NCI-H1048 (cell line): ENCODE measurements at regions not wholly inside any gene's neighbourhood (a gene's known extent, or its start where the extent isn't known, plus 50 kb on each side); places are given as distances from the start of the nearest gene placed in this dataset.

Experiments used
- DNase-seq: peaks from one replicate; lab custom pipeline; 2025; lab: John Stamatoyannopoulos, UW

GRCh38 chr2:76579911-76580310 is 869.2 kb upstream of the GCFC2 start:
- no peak for DNase-seq

DNA sequence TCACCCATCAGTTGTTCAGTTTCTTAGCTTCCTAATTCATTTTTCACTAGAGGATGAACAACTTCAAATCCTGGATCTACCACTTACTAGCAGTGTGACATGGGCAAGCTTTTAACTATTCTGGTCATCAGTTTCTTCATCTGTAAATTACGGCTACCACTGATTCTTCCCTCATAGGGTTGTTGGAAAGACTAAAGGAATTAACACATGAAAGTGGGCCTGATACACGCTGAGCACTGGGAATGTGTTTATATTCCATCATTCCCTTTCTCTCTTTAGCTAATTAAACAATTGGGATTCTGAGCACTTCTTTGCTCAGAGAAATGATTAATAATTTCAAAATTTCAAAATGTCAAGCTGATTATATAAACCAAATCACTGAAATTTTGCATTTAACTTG is 862.3 kb upstream of the GCFC2 start:
- DNase-seq, result no peak

DNA sequence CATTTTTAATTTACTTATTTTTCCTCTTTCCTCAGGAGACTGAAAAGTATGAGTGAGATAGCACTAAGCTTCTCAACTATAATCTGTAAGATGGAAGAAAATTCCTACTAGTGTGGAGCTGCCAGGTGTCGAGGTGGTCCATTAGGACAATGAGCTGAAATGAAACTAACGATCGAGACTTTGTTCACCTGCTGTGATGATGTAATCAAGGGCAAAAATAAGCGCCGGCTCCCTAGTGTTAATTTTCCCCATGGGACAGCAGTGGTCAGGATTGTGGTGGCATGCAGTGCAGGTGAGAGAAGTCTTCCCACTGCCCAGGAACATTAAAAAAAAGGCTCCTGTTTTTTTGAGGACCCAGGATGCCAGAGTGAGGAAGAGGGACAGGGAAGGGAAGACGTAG is 859.1 kb upstream of the GCFC2 start:
- no peak for DNase-seq

DNA sequence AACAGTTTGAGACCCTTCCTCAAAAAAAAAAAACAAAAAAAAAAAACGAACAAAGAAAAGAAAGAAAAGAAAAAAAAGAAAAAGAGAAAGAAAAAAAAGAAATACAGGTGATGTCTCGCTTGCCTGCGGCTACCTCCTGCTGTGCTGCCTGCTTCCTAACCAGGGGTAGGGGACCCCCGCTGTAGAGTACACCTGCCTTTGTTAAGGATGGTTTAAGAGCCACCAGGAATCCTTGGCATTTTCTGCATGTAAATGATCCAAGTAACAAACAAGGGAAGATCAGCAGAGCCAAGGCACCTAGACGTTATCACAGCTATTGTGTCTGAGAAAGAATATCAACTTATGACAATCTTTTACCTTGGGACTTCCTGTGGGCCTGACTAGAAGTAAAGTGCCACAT is 856.8 kb upstream of the GCFC2 start:
- no peak for DNase-seq

DNA sequence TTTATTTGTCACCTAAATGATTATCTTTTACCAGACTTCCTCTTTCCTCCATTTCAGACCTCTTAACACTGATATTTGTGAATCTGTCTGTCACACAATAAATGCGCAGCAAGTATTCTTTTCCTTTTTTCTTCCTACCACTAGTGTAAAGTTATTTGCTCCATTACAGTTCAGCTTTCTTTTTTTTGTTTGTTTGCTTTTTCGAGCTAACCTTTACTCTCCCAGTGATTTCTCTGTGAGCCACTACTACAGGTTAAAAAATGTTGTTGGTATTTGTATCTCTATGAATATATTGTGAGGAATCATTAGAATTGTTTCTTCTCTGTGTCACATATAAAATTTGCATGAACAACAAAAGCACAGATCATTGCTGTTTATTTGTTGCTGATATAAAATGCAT is 854.0 kb upstream of the GCFC2 start:
- DNase-seq, result no peak

DNA sequence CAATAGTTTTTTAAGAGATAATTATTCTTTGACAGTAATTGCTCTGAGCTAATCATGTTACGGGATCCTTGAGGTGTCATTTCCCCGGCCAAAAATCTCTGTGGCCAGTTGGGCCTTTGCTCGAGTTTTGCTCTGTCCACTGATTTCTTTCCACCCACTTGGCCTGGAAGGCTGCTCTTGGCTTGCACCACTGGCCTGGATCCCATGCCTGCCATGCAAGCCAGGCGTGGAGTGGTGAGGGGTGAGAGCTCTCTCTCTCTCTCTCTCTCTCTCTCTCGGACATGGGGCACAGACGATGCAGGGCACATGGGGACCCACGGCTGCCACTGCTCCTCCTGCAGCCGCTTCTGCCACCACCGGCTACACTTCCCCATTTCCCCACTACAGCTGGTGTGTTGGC is 853.0 kb upstream of the GCFC2 start:
- DNase-seq, result no peak

- DNase-seq, result no peak
Observed at GRCh38 chr2:76558157-76558556, 847.4 kb upstream of the GCFC2 start.

- no peak for DNase-seq
Observed at GRCh38 chr2:76556018-76556417, 845.3 kb upstream of the GCFC2 start.

DNA sequence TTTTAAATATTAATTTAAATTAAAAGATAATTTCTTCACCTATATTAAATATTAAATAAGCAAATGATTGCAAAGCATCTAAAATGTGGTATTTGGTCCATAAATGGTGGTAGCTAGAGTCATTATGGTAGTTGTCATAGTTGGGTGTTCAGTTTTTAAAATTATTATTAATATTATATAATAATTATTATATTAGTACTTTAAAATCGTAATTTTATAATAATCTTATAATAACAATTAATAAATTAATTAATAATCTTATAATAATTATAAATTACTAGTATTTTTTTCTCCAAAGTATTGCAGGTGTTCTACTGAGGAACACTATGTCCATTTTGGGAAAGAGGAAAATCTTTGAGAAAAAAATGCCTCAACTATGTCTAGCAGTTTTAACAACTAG is 835.5 kb upstream of the GCFC2 start:
- no peak for DNase-seq

DNA sequence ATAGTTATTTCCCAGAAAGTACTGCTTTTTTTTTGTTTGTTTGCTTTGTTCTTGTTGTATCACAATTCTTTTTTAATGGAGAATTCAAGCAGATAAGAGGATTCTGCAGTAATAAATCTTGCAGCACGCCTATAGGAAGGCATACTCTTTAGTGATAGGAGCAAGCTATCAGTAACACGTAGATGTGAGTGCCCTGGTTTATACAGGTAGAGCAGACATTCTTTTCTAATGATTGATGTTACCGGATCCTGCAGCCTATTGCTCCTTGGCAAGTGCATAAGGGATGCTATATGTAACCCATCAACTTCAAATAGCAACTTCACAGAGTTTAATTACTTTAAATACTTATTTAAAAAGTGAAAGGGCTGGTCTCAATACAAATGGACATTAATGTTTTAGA is 834.2 kb upstream of the GCFC2 start:
- DNase-seq, result no peak

GRCh38 chr2:76517574-76517909 is 806.8 kb upstream of the GCFC2 start:
- DNase-seq, result no peak

DNA sequence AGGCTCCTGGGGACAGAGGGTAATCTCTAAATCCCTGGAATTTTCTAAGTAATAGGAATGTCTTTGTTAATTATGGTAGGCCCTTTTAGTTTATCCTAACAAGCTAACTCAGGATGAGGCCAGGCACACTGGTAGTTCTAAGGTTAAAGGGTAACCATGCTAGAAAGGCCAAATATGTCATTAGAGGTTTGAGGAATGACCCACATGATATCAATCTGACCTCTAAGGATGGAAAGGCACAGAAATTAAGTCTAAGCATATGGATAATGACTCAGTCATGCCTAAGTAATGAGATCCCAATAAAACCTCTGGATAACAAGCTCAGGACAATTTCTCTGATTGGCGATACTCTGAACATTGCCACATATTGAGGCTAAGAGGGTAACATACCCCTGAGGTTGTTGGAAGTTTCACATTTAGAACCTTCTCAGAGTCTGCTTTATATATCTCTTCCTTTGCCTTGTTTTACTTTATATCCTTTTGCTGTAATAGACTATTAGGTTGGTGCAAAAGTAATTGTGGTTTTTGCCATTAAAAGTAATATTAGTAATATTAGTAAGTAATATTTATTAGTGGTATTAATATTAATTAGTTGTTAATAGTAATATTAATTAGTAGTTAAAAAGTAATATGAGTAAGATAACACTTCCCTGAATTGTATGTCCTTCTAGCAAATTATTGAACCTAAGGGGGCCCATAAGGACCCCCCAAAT is 806.3 kb upstream of the GCFC2 start:
- no peak for DNase-seq

DNA sequence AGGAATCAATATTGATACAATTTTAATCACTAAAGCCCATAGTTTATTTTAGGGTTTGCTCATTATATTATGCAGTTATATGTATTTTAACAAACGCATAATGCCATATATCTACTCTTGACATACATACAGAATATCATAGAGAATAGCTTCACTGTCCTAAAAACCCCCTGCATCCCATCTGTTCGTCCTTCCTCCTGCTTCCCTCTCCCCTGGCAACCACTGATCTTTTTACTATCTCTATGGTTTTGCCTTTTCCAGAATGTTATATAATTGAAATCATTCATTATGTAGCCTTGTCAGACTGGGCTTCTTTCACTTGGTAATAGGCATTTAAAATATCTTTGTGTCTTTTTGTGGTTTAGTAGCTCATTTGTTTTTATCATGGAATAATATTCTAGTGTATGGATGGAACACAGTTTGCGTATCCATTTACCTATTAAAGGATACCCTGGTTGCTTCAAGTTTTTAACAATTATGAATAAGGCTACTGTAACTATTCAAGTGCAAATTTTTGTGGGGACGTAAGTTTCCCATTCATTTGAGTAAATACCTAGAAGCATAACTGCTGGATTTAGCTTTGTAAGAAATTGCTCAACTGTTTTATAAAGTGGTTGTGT is 801.6 kb upstream of the GCFC2 start:
- DNase-seq, result no peak

- DNase-seq, result no peak
Observed at GRCh38 chr2:76506538-76506937, 795.8 kb upstream of the GCFC2 start.

GRCh38 chr2:76501641-76502040 is 790.9 kb upstream of the GCFC2 start:
- DNase-seq, result no peak

- DNase-seq, result no peak
Observed at GRCh38 chr2:76498360-76498759, 787.6 kb upstream of the GCFC2 start.

- DNase-seq, result no peak
Observed at GRCh38 chr2:76491503-76491902, 780.8 kb upstream of the GCFC2 start.

DNA sequence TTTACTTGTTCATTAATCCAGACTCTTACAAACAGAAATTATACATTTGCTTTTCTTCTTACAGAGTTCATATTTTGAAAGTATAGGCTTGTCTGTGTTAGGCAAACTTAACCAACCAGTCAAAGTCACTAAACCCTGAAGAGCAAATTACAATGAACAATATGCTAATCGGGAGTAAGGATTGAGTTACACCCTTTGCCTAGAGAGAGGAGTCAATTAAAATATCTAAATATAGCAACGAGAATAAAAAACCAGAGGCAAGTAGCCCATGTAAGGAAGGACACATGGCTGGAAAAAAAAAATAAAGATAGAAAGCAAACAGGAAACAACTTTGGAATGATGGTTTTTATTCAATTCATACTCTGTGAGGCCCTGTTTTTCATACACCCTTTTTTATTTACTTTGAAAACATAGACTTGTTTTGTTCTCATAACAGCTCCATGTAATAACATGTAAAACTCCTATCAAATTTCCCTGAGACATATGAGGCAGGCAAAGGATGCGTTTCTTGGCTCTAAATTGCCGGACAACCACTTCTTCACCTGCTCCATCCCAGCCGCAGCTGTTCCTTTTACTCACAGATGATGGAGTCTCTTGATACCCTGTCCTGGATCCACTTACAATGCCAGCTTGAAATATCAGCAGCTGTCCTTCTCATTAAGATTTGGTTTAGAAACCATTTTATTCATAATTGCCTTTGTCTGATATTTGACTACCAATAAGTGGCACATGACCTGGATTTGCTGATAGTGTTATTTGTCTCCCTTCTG is 767.7 kb upstream of the GCFC2 start:
- DNase-seq, result no peak

DNA sequence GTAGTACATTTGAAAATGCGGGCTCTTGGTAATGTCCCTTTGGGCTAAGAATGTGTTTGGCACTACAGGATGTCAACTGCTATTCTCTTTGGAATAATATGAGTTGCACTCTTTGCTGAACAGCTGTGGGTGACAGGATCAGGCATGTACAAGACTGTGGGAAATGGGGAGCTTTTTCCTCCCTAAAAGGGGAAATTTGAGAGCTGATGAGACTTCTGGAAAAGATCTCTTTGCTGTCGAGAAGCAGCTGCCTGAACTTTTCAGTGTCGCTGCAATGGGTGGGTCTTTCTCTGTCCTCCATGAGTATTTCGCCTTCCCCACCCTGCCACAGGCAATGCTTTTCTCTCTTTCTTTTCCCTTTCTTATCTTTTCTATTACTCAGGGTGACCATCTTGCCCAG is 762.2 kb upstream of the GCFC2 start:
- no peak for DNase-seq

DNA sequence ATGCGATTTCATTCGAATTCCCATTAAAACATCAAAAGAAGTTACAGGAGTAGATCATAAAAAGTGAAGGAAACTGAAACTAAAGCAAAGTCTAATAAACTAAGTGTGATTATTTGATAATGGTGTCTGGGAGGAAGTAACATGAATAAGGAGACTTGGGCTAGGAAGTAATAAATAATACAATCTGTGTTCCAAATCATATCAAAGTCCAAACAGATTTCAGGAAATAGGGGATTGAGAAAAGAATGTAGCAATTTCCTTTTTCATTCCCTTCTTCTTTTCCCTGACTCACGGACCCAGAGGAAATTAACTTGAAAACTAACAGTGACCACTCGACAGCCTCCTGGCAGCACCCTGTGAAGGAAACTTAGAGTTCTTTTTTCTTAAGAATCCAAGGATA is 758.4 kb upstream of the GCFC2 start:
- no peak for DNase-seq

- no peak for DNase-seq
Observed at GRCh38 chr2:76467326-76467725, 756.6 kb upstream of the GCFC2 start.

GRCh38 chr2:76464310-76464709 is 753.6 kb upstream of the GCFC2 start:
- no peak for DNase-seq

GRCh38 chr2:76461431-76461830 is 750.7 kb upstream of the GCFC2 start:
- no peak for DNase-seq

DNA sequence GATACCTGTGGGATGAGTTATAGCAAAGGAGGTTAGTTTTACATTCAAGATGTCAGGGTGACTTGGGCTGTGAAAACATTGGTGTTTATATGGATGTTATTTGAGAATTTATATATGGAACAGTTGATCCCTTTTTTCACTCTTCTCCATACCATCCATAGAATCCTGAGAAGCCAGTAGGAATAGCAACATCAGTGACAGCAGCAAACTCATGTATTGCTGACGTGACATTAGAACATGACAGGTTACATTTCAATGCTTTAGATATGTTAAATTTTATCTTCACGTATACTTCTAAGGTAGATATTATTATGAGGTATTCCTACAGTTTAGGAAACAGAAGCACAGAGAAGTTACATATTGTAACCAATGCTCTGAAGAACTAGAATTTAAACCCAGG is 745.2 kb upstream of the GCFC2 start:
- no peak for DNase-seq
